Loucy (cell line): ENCODE measurements at regions not wholly inside any gene's neighbourhood (a gene's known extent, or its start where the extent isn't known, plus 50 kb on each side); places are given as distances from the start of the nearest gene placed in this dataset.

Experiments used
- H2AFZ ChIP-seq: fragments of 200-600 bp; sonication (generic); 2 replicates; pipeline ENCODE4 v1.6.0; 2016; ENCODE audit warnings: antibody characterized with exemption, mild to moderate bottlenecking, low read length, moderate library complexity
- H3F3A ChIP-seq: fragments of 200-600 bp; 2 replicates; pipeline ENCODE4 v1.6.0; 2016; ENCODE audit warnings: antibody characterized with exemption, low read depth, mild to moderate bottlenecking
- H3K27me3 ChIP-seq: fragments of 200-600 bp; sonication (generic); 2 replicates; pipeline ENCODE4 v1.6.1; 2014; ENCODE audit warnings: low read length, mild to moderate bottlenecking; ENCODE audit not compliant: insufficient read depth, poor library complexity, severe bottlenecking
- H3K36me3 ChIP-seq: fragments of 200-600 bp; sonication (generic); 2 replicates; pipeline ENCODE4 v1.6.1; 2016; ENCODE audit warnings: low read length; ENCODE audit not compliant: insufficient read depth
- H3K4me1 ChIP-seq: fragments of 200-600 bp; sonication (generic); 2 replicates; pipeline ENCODE4 v1.5.1; 2014; ENCODE audit warnings: low read length, mild to moderate bottlenecking; ENCODE audit not compliant: insufficient read depth, poor library complexity, severe bottlenecking
- H3K4me2 ChIP-seq: fragments of 200-600 bp; sonication (generic); 2 replicates; pipeline ENCODE4 v1.6.0; 2014; ENCODE audit warnings: antibody characterized with exemption, low read length, low read depth, mild to moderate bottlenecking; ENCODE audit not compliant: poor library complexity, severe bottlenecking
- H3K4me3 ChIP-seq: fragments of 200-600 bp; sonication (generic); 2 replicates; pipeline ENCODE4 v1.5.1; 2014; ENCODE audit warnings: low read length, mild to moderate bottlenecking, mixed read lengths; ENCODE audit not compliant: poor library complexity, severe bottlenecking
- H3K79me2 ChIP-seq: fragments of 200-600 bp; sonication (generic); 2 replicates; pipeline ENCODE4 v1.6.1; 2014; ENCODE audit warnings: low read length; ENCODE audit not compliant: insufficient read depth
- H3K9ac ChIP-seq: fragments of 200-600 bp; sonication (generic); 2 replicates; pipeline ENCODE4 v1.6.0; 2014; ENCODE audit warnings: mild to moderate bottlenecking, low read depth, low read length, moderate library complexity; ENCODE audit not compliant: poor library complexity, severe bottlenecking
- H3K9me2 ChIP-seq: fragments of 200-600 bp; sonication (generic); replicated peaks from 2 replicates; pipeline ENCODE4 v1.6.1; 2016; ENCODE audit warnings: low read depth, low read length, mixed read lengths
- H3K9me3 ChIP-seq: fragments of 200-600 bp; sonication (generic); 2 replicates; pipeline ENCODE4 v1.6.1; 2014; ENCODE audit warnings: mild to moderate bottlenecking, antibody characterized with exemption, low read length, low read depth; ENCODE audit not compliant: insufficient read depth
- H4K20me1 ChIP-seq: fragments of 200-600 bp; sonication (generic); 2 replicates; pipeline ENCODE4 v1.6.0; 2014; ENCODE audit warnings: antibody characterized with exemption, low read length, mild to moderate bottlenecking; ENCODE audit not compliant: insufficient read depth, poor library complexity, severe bottlenecking
- CTCF ChIP-seq: fragments of 200-600 bp; sonication (generic); conservative IDR thresholded peaks from 2 replicates; pipeline ENCODE4 v1.5.1; 2014; ENCODE audit warnings: mild to moderate bottlenecking, antibody characterized with exemption, low read length
- EZH2phosphoT487 ChIP-seq: fragments of 200-600 bp; IDR thresholded peaks from 2 replicates; pipeline ENCODE4 v1.6.1; 2018; ENCODE audit warnings: antibody characterized with exemption, mild to moderate bottlenecking, moderate library complexity, borderline replicate concordance

DNA sequence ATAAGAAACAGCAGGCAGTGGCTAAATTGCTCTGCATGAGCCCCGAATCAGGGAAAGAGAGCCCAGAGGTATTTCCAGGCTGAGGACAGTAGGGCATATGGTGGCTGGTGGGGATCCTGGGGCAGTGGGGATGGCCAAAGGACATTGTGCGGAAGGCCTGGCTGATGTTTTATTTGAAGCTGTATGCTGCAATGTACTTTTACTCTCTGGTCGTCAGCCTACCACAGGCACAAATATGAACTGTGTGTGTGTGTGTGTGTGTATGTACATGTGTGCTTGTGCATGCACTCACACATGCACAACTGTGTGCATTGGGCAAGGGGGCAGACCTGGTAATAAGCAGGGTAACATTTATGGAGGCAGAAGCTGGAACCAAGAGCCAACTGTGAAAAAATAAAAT lies 74.7 kb upstream of the GZMB start:
- H3K36me3 ChIP-seq: no peaks in the 10 kb centered on the region
- H3K9me2 ChIP-seq: no peaks in the 10 kb centered on the region
- TF ChIP-seq EZH2phosphoT487 (no peak), CTCF (no peak)
- H3F3A ChIP-seq: no peaks in the 10 kb centered on the region
- H3K9me3 ChIP-seq: no peaks in the 10 kb centered on the region
- no peak overlapping the region for H3K9ac ChIP-seq
- H3K4me2 ChIP-seq: no peak overlapping the region
- H3K4me3 ChIP-seq: no peak overlapping the region
- no peaks in the 10 kb centered on the region for H4K20me1 ChIP-seq
- H3K27me3 ChIP-seq: no peaks in the 10 kb centered on the region
- no peak overlapping the region for H2AFZ ChIP-seq
- peaks cover 12% of the 10 kb centered on the region for H3K4me1 ChIP-seq
- no peaks in the 10 kb centered on the region for H3K79me2 ChIP-seq

GRCh38 chr14:24706351-24706750 lies 72.4 kb upstream of the GZMB start:
- H3K4me1 ChIP-seq: peaks cover 12% of the 10 kb centered on the region
- no peaks in the 10 kb centered on the region for H4K20me1 ChIP-seq
- TF ChIP-seq CTCF (no peak), EZH2phosphoT487 (no peak)
- H3K4me3 ChIP-seq: no peak overlapping the region
- no peak overlapping the region for H3K9ac ChIP-seq
- H3F3A ChIP-seq: no peaks in the 10 kb centered on the region
- no peaks in the 10 kb centered on the region for H3K9me2 ChIP-seq
- H3K36me3 ChIP-seq: no peaks in the 10 kb centered on the region
- H3K79me2 ChIP-seq: no peaks in the 10 kb centered on the region
- H3K9me3 ChIP-seq: no peaks in the 10 kb centered on the region
- H2AFZ ChIP-seq: no peak overlapping the region
- no peaks in the 10 kb centered on the region for H3K27me3 ChIP-seq
- H3K4me2 ChIP-seq: no peak overlapping the region

GRCh38 chr14:24705840-24706239 lies 71.8 kb upstream of the GZMB start:
- H3K9me2 ChIP-seq: no peaks in the 10 kb centered on the region
- H3K27me3 ChIP-seq: no peaks in the 10 kb centered on the region
- no peaks in the 10 kb centered on the region for H3K9me3 ChIP-seq
- H3K4me2 ChIP-seq: no peak overlapping the region
- no peaks in the 10 kb centered on the region for H3F3A ChIP-seq
- no peak overlapping the region for H3K4me3 ChIP-seq
- H3K9ac ChIP-seq: no peak overlapping the region
- H3K79me2 ChIP-seq: no peaks in the 10 kb centered on the region
- no peaks in the 10 kb centered on the region for H3K36me3 ChIP-seq
- no peaks in the 10 kb centered on the region for H4K20me1 ChIP-seq
- H2AFZ ChIP-seq: no peak overlapping the region
- TF ChIP-seq CTCF: no peak
- no peak for TF ChIP-seq EZH2phosphoT487
- peaks cover 12% of the 10 kb centered on the region for H3K4me1 ChIP-seq
